ENCODE measurements at regions not wholly inside any gene's neighbourhood (a gene's known extent, or its start where the extent isn't known, plus 50 kb on each side); places are given as distances from the start of the nearest gene placed in this dataset.

DNA sequence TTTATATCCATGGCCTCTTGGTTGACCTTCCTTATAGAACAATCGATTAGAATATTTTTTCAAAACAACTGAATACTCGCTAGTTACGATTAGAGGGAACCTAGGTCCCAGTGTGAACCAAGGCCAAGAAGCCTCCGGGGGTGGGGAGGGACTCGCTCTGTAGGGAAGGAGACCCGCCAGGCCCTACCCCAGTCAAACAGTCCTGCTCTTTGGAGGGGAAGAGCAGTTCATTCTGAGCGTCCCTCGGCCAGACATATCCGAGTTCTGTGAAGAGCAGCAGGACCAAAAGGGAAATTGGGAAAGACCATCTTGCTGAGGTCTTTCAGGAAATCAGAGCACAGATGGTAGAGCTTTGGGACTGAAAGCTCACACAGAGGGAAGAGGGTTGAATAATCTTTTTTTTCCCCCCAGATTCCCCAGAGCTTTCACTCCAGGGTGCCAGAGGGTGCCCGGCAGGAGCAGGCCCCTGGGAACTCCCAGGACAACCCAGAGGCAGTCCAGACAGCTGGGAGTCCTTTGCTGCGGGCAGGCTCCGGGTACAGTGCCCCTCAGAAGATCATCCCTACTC, 137.2 kb upstream of the HES1 start:
- no peak overlapping the region for H3K4me3 Mint-ChIP-seq
- DNase-seq: no peak
- no CpG with 5 or more reads among the region's 12 CpGs for WGBS (ENCODE audit: extremely low coverage, insufficient read length, low lambda C conversion rate)
- no peak overlapping the region for H3K4ac ChIP-seq (ENCODE audit: low read depth, low read length)
- H3K27me3 Mint-ChIP-seq (ENCODE audit: low read depth): peaks cover 39% of the 10 kb centered on the region
- H3K18ac ChIP-seq (ENCODE audit: insufficient read length, low read depth, low read length): no peak overlapping the region
- no peak overlapping the region for H2BK5ac ChIP-seq (ENCODE audit: insufficient read length, low read length)
- H3K14ac ChIP-seq (ENCODE audit: insufficient read depth, low read length): no peak overlapping the region; the same call in 1 of the 2 replicates
- peaks cover 61 to 65% of the 10 kb centered on the region in 2 experiments for H3K4me1 Mint-ChIP-seq
- H3K36me3 Mint-ChIP-seq (ENCODE audit: insufficient read depth in 1 of 3, low read depth in 3 of 3): no peaks in the 10 kb centered on the region
- H3K23me2 ChIP-seq (ENCODE audit: insufficient read length, low read depth, low read length, poor library complexity, severe bottlenecking): peaks cover 6% of the 10 kb centered on the region
- no peak overlapping the region for H4K91ac ChIP-seq (ENCODE audit: insufficient read length, low read depth, low read length)
- no peaks in the 10 kb centered on the region for H3K9me3 ChIP-seq (ENCODE audit: control insufficient read depth, low read depth, low read length)
- peaks cover 6% of the 10 kb centered on the region; the same call in 1 of the 2 replicates for H3K4me1 ChIP-seq (ENCODE audit: insufficient read depth, low read length)
- H3K23ac ChIP-seq (ENCODE audit: insufficient read length, low read depth, low read length): no peak overlapping the region
- no peaks in the 10 kb centered on the region for H3K27me3 ChIP-seq (ENCODE audit: insufficient read depth, low read length)
- no peak overlapping the region for H2BK15ac ChIP-seq (ENCODE audit: low read depth, low read length)
- no peak overlapping the region for H2BK120ac ChIP-seq (ENCODE audit: low read depth, low read length, poor library complexity, severe bottlenecking)
- no peak overlapping the region for H4K5ac ChIP-seq (ENCODE audit: insufficient read length, low read depth, low read length)
- H2BK20ac ChIP-seq (ENCODE audit: low read depth, low read length, poor library complexity, severe bottlenecking): no peak overlapping the region
- no peaks in the 10 kb centered on the region for H3K79me1 ChIP-seq (ENCODE audit: insufficient read depth, low read depth, low read length, poor library complexity, severe bottlenecking)
- no peak overlapping the region for H3K56ac ChIP-seq (ENCODE audit: insufficient read length, low read depth, low read length)
- no peak overlapping the region for H2BK12ac ChIP-seq (ENCODE audit: insufficient read length, low read depth, low read length)
- H2AK5ac ChIP-seq (ENCODE audit: insufficient read length, low read length): no peak overlapping the region
- no peak overlapping the region for H4K8ac ChIP-seq (replicated peaks; ENCODE audit: insufficient read length, low read depth, low read length)
- H3K79me2 ChIP-seq (ENCODE audit: insufficient read depth, low read length): no peaks in the 10 kb centered on the region
- H3K27ac Mint-ChIP-seq: no peak overlapping the region
- no peak overlapping the region for H3K4me2 ChIP-seq (ENCODE audit: insufficient read depth, insufficient read length, low read length)
- TF ChIP-seq, protein P1, sequence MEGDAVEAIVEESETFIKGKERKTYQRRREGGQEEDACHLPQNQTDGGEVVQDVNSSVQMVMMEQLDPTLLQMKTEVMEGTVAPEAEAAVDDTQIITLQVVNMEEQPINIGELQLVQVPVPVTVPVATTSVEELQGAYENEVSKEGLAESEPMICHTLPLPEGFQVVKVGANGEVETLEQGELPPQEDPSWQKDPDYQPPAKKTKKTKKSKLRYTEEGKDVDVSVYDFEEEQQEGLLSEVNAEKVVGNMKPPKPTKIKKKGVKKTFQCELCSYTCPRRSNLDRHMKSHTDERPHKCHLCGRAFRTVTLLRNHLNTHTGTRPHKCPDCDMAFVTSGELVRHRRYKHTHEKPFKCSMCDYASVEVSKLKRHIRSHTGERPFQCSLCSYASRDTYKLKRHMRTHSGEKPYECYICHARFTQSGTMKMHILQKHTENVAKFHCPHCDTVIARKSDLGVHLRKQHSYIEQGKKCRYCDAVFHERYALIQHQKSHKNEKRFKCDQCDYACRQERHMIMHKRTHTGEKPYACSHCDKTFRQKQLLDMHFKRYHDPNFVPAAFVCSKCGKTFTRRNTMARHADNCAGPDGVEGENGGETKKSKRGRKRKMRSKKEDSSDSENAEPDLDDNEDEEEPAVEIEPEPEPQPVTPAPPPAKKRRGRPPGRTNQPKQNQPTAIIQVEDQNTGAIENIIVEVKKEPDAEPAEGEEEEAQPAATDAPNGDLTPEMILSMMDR (conservative IDR thresholded peaks at IDR 0.05): no peak
- no peak overlapping the region for H2AFZ ChIP-seq (ENCODE audit: low read length)
- no peak overlapping the region for H3K9ac ChIP-seq (ENCODE audit: extremely low read depth, insufficient read length, low read length)
- no peak overlapping the region for H3T11ph ChIP-seq (ENCODE audit: low read length)
- H4K20me1 ChIP-seq (ENCODE audit: control insufficient read depth, insufficient read depth, insufficient read length): no peaks in the 10 kb centered on the region
- H3K9me3 Mint-ChIP-seq: no peaks in the 10 kb centered on the region
- no peak overlapping the region for H3K27ac ChIP-seq (ENCODE audit: insufficient read length, low read depth, low read length)

Measured in H9 (cell line).